Inferior parietal cortex (tissue), 1 donor: ENCODE measurements at regions not wholly inside any gene's neighbourhood (a gene's known extent, or its start where the extent isn't known, plus 50 kb on each side); places are given as distances from the start of the nearest gene placed in this dataset.
"Not testable (repeated sequence)": the region's sequence is repeated elsewhere in the genome, so short reads cannot be mapped to it uniquely, and the experiment has no call there.

Experiments
- DNase-seq: peaks from one replicate; pipeline ENCODE4 v3.0.0-alpha.2; 2016; ENCODE audit errors: extremely low spot score

DNA sequence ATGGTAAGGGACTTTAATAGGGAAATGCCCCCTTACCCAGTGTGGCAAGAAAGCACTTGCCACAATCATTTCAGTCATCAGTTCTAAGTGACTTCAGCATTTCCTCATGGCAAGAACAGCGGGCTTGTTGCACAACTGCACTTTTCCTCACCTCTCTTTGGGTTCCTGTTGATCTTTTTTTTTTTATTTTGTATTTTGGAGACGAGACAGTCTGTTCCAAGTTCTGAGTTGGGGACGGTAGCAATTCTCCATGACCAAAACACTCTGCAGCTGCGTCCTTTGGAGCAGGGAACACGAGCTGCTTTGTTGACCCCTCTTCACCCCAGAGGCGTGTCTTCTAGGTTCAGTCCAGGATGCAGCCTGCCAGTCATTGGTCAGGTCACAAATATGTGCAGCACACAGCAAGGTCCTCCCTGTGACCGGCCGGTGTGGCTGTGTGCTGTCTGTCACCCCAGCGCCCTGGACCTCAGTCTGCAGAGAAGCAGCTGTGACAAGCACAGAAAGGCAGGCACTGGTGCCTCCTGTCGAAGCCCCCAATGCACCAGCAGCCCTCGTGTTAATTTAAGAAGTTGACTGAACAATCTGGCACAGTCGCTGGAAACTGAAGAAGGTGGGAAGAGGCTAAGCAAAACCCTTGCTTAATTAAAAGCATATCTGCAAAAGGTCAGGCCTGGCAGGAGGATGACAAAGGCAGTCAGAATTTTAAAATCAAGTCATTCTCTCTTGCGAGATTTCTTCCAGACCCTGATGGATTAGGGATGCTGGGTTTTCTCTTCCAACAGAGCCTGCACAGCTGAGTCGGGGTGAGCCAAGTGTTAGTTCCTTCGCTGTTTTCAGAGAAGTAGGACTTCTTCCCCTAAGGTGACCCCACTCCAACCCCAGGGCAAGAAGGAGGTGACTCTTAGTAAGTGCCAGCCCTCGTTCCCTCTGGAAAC, 96.7 kb upstream of the COPS8 start:
- DNase-seq = no peak

GRCh38 chr2:236990552-236990951, 95.1 kb upstream of the COPS8 start:
- no peak for DNase-seq

GRCh38 chr2:236991874-236992273, 93.8 kb upstream of the COPS8 start:
- no peak for DNase-seq

GRCh38 chr2:236993286-236993685, 92.4 kb upstream of the COPS8 start:
- DNase-seq = no peak

DNA sequence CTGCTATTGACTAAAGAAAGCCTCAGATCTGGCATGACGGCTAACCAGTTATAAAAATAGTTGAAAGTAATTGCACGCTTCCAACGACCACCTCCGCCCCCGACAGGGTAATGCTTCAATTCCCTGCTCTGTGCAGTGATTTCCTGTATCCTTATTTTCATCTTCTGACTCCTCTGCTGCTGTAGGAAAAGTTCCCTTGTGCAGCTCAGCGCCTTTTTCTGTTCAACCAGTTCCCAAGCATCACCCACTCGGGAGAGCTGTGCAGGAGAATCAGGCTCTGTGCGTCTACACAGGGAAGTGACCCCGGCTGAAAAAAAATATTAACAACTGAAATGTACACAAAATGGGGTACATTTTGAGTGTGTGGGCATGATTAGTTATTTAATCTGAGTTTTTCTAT, 91.3 kb upstream of the COPS8 start:
- DNase-seq = no peak

DNA sequence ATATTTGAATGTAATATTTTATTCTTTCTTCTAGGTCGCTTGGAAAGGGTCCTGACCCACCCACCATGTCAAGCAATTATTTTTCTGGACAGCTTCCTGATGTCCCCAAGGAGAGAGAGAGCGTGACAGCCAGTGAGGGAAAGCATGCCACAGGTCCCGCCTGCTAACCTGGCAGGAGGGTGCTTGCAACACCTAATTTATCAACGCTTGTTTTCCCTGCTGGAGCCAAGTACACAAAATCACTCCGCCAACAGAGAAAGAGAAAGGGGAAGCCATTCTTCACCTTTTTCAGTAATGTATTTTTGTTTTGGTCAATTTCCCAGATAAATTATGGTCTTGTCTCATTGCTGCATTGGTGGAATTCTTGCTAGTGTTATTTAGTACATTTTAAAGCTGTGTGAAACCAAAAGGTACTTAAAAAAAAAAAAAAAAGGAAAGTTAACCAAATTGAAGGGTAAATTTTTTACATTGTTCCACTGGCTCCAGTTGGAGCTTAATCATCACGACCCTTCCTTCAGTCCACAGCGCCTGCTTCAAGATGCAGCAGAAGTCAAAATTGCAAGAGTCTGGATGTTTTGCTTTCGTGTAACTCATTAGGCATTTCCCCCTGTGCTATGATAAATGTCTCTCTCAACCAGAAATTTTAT, 88.5 kb upstream of the COPS8 start:
- no peak for DNase-seq

DNA sequence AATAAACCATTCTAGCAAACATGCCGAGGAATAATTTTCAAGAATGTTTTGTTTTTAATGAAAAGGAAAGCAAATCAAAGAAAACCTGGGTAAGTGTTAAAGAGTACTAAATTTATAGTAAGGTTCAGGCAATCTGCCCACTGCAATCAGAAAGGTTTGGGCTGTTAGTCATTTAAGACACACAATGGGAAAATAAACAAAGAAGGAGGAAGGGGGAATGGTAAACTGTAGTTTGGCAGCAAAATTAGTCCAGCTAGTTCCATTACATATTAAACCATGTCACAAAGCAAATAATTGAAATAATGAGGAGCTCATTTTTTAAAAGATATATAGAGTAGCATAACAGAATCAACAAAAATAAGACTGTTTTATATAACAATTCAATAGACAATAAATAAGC, 87.5 kb upstream of the COPS8 start:
- DNase-seq = no peak

DNA sequence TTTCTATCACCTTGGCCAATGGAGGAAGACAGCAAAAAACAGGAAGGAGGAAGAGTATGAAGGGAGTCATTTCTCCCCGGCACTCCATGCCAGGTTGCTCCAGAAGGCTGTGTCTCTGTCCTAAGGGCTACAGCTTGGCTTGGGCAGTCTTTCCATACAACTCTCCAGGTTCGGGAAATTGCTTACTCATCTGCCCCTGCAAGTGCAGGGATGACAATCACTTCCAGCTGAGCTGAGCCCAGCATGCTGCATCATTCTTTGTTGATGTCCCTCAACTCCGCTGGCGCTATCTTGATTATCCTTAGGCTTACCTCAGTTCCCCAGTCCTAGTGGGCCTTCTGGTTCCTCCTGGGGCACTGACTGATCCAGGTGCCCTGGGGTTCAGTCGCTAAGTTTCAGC, 86.9 kb upstream of the COPS8 start:
- no peak for DNase-seq

DNA sequence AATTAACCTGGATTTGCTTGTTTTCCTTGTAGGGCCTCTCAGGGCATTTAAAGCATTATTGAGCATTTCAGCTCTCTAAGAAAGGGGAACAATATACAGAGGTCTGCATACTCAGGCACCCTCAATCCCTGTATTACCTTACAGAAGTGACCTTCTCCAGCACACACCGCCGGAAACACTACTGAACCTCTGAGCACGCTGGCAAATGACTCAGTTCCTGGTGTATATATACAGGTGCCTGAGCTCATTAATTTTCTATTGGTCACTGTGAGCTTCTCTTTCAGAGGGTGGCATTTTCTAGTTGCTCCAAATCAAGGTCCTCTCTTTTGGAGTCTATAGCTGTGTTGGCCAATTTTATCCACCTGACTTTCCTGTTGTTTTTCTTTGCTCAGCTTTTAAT, 85.2 kb upstream of the COPS8 start:
- DNase-seq = no peak

- not testable (repeated sequence) for DNase-seq
Measured at GRCh38 chr2:237005341-237005740, 80.3 kb upstream of the COPS8 start.

GRCh38 chr2:237011206-237011795, 74.4 kb upstream of the COPS8 start:
- DNase-seq = no peak

DNA sequence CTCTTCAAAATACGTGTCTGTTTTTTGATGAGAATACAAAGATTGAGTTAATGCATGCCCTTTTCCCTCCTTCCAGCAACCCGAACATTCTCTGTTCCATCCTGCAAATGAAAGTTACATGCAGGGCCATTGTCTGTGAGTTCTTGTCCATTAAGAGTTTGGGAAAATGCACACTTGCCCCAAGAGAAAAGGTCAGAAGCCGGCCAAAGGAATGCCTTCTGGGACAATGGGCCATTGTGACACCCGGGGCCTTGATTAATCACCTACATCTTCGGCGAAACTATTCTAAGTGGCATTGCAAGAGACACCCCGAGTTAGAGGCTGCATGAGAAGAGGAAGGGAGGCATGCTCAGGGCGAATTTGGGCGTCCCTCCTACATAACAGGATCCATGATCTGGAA, 73.7 kb upstream of the COPS8 start:
- no peak for DNase-seq

DNA sequence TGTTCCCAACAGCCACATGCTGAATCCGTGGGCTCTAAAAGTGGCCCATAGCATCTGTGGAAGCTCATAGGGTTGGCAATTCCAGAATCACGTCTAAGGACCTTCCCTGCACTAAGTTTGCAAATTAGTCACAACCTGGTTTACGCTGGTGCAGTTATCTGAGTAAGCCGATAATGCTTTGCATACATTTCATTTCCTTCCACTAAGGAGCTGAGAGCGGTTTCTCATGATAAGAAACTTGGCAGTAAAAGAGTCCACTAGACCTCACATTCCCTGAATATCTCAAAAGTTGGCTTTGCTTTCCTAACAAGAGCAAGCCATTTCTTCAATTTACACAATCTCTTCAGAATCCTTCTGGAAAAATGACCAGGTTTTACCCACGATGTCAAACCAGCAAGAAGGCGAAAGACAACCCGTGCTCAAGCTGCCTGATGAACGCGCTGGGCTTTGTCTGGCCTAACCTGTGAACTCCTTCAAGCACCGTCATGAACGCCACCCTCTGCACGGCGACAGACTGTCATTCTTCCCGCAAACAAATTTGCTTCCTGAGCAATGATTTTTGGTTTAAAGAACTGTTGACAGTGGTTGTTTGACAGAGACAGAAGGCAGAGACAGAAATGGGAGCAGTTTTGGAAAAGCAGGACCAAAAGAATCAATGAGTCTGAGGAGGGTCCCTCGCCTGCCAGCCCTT, 73.0 kb upstream of the COPS8 start:
- DNase-seq = no peak

DNA sequence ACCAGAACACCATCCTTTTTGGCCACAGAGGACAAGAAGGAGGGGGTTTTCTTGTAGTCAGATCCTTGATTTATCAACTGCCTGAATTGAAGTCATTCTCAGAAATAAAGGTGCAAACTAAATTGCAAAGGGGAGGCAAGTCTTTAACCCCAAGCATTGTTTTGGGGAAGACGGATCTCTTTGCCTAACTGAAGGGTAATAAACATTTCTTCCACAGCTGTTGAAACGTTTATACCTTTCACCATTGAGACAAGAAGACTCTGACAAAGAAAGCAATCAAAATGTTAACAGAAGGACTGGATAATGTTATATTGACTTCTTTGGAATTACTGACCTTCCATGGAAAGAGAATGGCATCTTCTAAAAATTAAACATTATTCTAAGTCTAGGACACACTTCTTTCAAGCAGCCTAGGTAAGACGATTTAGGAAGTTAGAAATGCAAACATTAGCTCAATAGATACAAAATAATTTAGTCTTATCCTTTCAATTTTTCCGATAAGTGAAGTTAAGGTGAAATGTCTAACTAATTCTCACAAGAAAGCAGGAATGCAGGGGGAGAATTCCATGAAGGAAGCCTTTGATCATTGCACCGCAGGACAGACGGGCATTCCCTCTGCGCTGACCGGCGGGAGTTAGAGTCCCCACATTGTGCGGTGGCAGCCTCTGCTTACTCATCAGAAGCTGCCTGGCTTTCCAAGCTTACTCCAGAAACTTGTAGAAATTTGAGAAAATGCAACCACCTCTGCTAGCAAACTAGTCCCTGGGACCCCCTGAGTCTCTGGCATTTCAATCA, 69.4 kb upstream of the COPS8 start:
- DNase-seq = no peak

GRCh38 chr2:237020090-237020489, 65.6 kb upstream of the COPS8 start:
- DNase-seq = no peak

- DNase-seq = no peak
Measured at GRCh38 chr2:237022533-237022932, 63.2 kb upstream of the COPS8 start.

DNA sequence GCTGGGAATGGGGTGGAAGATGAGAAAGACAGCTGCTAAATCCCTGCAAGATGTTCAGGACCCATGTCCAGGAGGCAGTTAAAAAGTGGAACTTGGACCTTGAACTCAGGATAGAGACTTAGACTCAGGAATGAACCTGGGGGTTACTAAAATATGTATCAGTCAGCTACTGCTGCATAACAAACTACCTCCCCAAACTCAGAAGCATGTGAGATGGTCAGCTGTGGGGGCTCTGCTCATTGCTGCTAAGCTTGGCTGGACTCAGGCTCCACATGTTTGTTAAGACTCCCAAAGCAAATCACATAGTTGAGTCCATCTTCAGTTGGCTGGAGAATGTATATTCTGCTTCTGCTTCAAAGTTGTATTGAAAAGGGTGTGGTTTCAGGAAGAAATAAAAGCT, 61.4 kb upstream of the COPS8 start:
- no peak for DNase-seq

DNA sequence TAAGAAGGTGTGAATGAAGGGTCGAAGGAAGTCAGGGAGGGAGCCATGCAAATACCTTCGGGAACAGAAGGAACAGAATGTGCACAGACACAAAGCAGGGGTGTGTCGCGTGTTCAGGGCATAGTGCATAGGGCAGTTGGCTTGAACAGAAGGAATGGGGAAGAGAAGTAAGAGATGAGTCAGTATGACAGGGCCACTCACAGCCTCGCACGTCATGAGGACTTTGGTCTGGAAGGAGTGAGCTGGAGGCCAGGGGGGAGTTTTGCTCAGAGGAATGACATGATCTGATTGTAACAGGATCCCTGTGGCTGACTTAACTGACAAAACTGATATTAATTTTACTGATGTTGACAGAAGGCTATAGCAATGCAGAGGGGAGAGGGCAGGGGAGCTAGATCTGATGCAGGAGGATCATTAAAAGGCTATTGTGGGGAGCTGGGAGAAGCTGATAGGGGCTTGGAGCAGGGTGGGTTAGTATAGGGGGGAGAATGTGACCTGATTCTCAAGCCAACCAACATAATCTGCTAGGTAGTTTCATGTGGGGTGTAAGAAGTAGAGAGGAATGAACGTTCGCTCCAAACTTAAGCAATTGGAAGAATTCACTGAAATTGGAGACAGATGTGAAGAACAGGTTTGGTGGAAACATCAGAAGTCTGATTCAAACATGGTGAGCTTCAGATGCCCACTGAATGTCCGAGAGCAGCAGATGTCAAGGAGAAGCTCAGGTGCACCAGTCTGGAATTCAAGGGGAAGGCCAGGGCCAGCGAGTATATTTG, 60.4 kb upstream of the COPS8 start:
- DNase-seq = no peak

GRCh38 chr2:237026981-237027711, 58.5 kb upstream of the COPS8 start:
- DNase-seq = peak; percentile 52

DNA sequence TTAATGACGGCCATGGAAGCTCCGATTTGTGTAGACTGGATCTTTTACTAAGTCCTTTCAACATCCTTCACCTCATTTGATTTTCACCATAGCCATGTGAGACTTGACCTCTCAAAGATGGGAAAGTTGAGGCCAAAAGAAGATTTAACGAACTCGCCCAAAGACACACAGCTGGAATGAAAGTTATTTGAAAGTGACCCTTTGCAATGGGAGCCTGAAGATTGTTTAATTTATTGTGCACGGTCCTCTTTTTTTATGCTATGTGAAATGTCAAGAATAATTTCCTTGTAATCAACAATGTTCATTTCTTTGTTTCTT, 58.0 kb upstream of the COPS8 start:
- no peak for DNase-seq
